ENCODE measurements at regions not wholly inside any gene's neighbourhood (a gene's known extent, or its start where the extent isn't known, plus 50 kb on each side); places are given as distances from the start of the nearest gene placed in this dataset.

DNA sequence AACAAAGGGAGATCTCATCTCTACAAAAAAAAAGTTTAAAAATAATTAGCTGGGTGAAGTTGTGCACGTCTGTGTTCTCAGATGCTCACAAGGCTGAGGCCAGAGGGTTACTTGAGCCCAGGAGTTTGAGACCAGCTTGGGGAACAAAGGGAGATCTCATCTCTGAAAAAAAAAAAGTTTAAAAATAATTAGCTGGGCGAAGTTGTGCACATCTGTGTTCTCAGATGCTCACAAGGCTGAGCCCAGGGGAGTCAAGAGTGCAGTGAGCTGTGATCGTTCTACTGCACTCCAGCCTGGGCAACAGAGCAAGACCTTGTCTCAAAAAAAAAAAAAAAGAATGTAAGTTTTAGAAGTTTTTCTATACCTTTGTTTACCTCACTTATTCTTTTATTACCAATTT lies 127.3 kb downstream of the FGF9 start:
- no peak overlapping the region for H3K27ac ChIP-seq
- TF ChIP-seq, protein P1, sequence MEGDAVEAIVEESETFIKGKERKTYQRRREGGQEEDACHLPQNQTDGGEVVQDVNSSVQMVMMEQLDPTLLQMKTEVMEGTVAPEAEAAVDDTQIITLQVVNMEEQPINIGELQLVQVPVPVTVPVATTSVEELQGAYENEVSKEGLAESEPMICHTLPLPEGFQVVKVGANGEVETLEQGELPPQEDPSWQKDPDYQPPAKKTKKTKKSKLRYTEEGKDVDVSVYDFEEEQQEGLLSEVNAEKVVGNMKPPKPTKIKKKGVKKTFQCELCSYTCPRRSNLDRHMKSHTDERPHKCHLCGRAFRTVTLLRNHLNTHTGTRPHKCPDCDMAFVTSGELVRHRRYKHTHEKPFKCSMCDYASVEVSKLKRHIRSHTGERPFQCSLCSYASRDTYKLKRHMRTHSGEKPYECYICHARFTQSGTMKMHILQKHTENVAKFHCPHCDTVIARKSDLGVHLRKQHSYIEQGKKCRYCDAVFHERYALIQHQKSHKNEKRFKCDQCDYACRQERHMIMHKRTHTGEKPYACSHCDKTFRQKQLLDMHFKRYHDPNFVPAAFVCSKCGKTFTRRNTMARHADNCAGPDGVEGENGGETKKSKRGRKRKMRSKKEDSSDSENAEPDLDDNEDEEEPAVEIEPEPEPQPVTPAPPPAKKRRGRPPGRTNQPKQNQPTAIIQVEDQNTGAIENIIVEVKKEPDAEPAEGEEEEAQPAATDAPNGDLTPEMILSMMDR (conservative IDR thresholded peaks at IDR 0.05): no peak

DNA sequence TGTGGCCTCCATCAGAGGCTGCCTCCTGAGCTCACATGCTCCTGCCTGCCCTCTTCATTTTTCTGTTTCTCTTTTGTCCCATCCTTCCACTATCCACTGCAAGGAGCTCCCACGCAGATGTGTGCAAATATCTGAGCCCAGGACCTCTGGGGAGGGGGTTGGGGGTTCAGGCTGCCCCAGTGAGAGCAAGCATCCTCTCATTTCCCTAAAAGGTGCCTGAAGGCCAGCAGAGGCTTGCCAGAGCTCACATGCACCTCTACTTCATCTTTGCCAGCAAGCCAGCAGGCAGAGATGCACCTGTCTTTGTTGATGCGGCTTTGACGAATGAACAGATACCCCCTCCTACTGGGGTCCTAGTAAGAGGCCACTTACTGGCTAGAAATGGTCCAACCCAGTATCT lies 128.8 kb downstream of the FGF9 start:
- TF ChIP-seq, protein P1 (conservative IDR thresholded peaks at IDR 0.05): no peak
- H3K27ac ChIP-seq: no peak overlapping the region

DNA sequence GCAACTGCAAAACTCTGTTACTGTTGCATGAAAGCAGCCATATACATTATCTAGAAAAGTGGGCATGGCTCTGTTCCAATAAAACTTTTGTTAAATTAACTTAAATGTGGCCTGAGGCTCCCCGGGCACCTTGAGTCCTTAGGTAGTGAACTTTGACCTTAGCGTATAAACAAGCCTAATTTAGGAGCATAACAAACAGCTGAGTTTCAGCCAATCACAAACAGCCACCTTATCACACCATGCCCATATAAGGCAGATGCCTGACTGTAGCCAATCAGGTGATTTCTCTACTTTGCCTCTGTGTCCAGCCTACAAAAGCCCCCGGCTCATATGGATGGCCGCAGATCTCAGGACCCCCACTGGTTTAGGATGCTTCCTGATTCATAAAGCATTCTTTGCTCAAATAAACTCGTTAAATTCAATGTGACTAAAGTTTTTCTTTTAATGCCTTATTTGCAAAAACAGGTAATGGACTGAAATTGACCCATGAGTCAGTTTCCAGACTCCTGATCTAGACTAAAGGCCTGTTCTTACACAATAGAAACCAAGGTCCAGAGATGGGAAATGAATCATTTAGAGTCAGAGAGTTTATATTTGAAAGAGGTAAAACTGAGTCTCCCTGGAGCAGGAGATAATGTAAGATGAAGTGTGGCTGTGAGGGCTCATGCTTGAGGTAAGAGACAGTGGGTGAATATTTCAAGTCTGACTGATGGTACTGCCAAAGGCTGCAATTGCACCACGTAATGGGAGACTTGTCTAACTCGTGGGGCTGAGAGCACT lies 130.2 kb downstream of the FGF9 start:
- TF ChIP-seq, protein P1 (conservative IDR thresholded peaks at IDR 0.05): no peak
- no peak overlapping the region for H3K27ac ChIP-seq

DNA sequence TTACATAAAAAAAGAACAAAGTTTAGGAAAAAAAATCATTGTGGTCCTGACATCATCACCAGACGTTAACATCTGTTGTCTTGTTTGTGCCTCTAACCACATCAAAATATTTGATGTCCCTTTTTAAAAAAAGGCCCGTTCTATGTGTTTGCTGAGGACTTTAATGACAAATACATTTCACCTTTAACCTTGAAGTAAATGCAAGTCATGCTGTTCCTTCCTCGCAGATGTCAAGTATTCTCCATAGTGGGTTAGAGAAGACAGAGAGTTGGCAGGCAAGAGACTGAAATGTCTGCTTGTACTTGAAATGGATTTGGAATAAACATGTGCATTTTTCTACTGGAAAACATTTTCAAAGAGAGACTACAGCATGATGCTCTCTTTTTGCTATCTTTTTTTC lies 134.9 kb downstream of the FGF9 start:
- TF ChIP-seq, protein P1 (conservative IDR thresholded peaks at IDR 0.05): no peak
- H3K27ac ChIP-seq: no peak overlapping the region

DNA sequence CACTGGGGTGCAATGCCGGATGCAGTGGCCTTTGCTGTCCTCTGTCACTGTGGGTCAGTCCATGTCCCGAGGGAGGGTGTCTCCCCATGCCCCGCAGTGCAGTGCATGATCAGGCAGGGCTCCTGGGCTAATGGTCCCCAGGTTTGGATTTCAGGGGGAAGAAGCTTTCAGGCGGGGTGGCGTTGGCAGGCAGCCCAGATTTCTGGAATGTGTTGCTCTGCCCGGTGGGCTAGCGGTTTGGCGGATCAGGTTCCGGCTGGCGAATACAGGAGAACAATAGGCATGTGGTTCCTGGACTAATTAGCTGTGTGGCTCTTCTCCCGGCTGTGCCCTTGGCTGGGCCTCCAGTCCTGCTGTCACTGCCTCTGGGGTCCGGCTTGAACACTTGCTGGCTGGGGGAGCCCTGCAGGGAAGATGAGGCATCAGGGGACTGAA lies 141.3 kb downstream of the FGF9 start:
- TF ChIP-seq, protein P1 (conservative IDR thresholded peaks at IDR 0.05): no peak

DNA sequence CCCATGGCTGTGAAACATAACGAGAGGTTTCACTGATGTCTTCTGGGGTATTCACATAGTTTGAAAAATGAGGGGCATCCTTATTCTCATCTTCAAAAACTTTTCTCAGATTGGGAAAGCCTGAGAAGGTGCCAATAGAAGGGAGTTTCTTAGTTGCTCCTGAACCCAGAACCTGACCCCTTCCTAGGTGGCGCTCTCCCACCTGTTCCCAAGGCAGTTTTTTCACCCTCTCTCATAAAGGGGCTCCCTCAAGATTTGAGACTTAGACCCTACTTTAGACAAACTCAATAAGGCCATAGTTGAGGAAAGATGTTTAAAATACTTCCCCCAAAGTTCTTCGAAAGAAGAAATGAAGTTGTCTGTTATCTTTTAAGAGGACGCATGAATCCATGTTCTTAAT lies 142.2 kb downstream of the FGF9 start:
- no peak overlapping the region for H3K27ac ChIP-seq
- TF ChIP-seq, protein P1 (conservative IDR thresholded peaks at IDR 0.05): no peak

More for the DNA sequence above, 141.3 kb downstream of the FGF9 start:
- H3K27ac ChIP-seq: no peak overlapping the region

DNA sequence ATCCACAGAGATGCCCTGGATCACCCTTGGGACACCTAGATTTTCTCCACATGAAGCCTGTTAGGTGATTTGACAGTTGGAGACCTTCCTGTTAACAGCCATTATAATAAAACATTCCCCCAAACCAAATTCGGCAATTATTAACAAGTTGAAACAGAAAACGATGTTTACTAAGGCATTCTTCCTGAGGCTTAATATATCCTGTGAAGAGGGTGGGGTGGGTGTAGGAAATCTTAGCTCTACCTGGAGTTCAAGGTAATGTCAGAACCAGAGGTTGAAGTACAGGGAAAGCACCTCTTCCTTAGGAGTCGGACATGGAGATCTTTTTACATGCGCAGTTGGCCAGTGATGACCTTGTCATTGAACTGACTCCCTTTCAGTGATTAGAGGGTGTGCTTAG lies 143.0 kb downstream of the FGF9 start:
- H3K27ac ChIP-seq: peak overlapping the region; percentile 28; the same call in 1 of the 2 replicates
- TF ChIP-seq, protein P1 (conservative IDR thresholded peaks at IDR 0.05): no peak
